ENCODE measurements at regions not wholly inside any gene's neighbourhood (a gene's known extent, or its start where the extent isn't known, plus 50 kb on each side); places are given as distances from the start of the nearest gene placed in this dataset.

DNA sequence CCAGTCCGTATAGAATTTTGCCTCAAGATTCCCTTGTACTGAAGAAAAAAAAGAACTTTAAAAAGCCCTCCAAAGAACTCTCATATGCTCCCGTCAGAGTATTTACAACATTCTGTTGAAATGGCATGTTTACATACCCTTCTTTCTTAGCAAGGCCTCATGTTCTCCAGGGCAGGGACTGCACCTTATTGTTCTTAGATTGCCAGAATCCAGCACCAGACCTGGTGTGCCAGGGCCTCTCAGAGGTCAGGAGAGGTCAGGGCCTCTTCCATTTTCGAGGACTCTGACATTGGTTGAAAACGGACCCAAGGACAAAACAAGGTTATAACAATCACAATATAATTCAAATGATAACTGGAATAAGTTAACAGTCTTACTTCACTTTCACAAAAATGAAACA, 78.2 kb downstream of the TNP1 start:
- Histone ChIP-seq H3K4me2 (ENCODE audit: low read depth, low read length, poor library complexity, severe bottlenecking) (no peak overlapping the region), H3K79me2 (ENCODE audit: low read length) (no peaks in the 10 kb centered on the region), H4K20me1 (ENCODE audit: insufficient read depth, low read depth, low read length) (no peaks in the 10 kb centered on the region), H3K27me3 (ENCODE audit: low read length) (no peaks in the 10 kb centered on the region), H3K9ac (ENCODE audit: low read length) (no peak overlapping the region), H3K9me2 (replicated peaks; ENCODE audit: insufficient read depth, low read length) (no peaks in the 10 kb centered on the region), H3K4me1 (ENCODE audit: low read length) (no peaks in the 10 kb centered on the region), H3K4me3 (ENCODE audit: low read length) (no peak overlapping the region), H3K9me3 (ENCODE audit: low read length) (no peaks in the 10 kb centered on the region), H2AFZ (ENCODE audit: low read length) (no peak overlapping the region), H3K27ac (ENCODE audit: low read length) (no peak overlapping the region), H3K36me3 (ENCODE audit: insufficient read depth, low read length) (no peaks in the 10 kb centered on the region)
- DNase-seq, result no peak

DNA sequence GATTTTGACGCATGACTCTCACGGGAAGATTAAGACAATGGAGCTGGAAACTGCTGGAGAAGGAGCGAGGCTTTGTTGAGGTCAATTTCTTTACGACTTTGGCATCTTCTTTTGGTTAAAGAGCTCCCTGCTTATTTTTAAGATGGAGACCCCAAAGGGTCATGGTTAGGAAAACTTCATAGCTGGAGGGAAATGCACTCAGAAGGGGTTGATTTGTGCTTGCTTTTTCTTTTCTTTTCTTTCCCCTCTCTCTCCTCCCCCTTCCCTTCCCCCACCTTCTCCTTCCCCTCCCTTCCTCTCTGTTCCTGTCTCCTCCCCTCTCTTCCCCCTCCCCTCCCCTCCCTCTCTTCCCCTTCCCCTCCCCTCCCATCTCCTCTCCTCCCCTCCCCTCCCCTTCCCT, 79.0 kb downstream of the TNP1 start:
- H3K79me2 ChIP-seq (ENCODE audit: low read length), result no peaks in the 10 kb centered on the region
- no peak overlapping the region for H2AFZ ChIP-seq (ENCODE audit: low read length)
- no peaks in the 10 kb centered on the region for H3K9me2 ChIP-seq (replicated peaks; ENCODE audit: insufficient read depth, low read length)
- H3K4me2 ChIP-seq (ENCODE audit: low read depth, low read length, poor library complexity, severe bottlenecking), result no peak overlapping the region
- no peak for DNase-seq
- H3K9me3 ChIP-seq (ENCODE audit: low read length), result no peaks in the 10 kb centered on the region
- H4K20me1 ChIP-seq (ENCODE audit: insufficient read depth, low read depth, low read length), result no peaks in the 10 kb centered on the region
- no peak overlapping the region for H3K9ac ChIP-seq (ENCODE audit: low read length)
- H3K36me3 ChIP-seq (ENCODE audit: insufficient read depth, low read length), result no peaks in the 10 kb centered on the region
- H3K4me3 ChIP-seq (ENCODE audit: low read length), result no peak overlapping the region
- H3K27me3 ChIP-seq (ENCODE audit: low read length), result no peaks in the 10 kb centered on the region
- no peak overlapping the region for H3K27ac ChIP-seq (ENCODE audit: low read length)
- no peaks in the 10 kb centered on the region for H3K4me1 ChIP-seq (ENCODE audit: low read length)

DNA sequence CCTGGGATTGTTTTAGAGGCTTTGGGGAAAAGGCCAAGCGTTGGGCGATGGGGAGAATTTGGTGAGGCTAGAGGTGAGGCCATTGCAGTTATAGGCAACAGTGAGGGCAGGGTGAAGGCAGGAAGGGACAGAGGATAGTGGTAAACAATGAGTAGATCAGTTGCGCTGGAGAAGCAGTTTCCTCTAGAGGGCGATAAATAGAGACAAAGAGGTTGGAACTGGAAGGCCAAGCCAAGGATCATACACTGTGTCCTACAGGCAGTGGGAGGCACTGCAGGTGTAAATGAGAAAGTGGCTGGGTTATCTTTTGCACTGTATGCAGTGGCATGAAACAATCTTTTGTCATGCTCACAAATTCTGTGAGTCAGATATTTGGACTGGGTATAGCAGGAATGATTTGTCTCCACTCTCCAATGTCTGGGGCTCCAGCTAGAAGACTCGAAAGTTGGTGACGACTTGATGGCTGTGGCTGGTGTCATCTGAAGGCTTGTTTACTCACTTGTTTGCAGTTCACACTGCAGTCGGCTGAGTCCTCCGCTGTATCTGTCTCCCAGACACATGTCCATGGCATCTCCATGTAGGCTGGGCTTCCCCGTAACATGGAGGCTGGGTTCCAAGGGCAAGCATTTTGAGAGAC, 82.1 kb downstream of the TNP1 start:
- Histone ChIP-seq H3K79me2 (ENCODE audit: low read length) (no peaks in the 10 kb centered on the region), H3K4me3 (ENCODE audit: low read length) (no peak overlapping the region), H3K4me1 (ENCODE audit: low read length) (no peaks in the 10 kb centered on the region), H4K20me1 (ENCODE audit: insufficient read depth, low read depth, low read length) (no peaks in the 10 kb centered on the region), H3K9me3 (ENCODE audit: low read length) (no peaks in the 10 kb centered on the region), H3K9ac (ENCODE audit: low read length) (no peak overlapping the region), H3K27ac (ENCODE audit: low read length) (no peak overlapping the region), H3K9me2 (replicated peaks; ENCODE audit: insufficient read depth, low read length) (no peaks in the 10 kb centered on the region), H3K4me2 (ENCODE audit: low read depth, low read length, poor library complexity, severe bottlenecking) (no peak overlapping the region), H2AFZ (ENCODE audit: low read length) (no peak overlapping the region), H3K27me3 (ENCODE audit: low read length) (no peaks in the 10 kb centered on the region), H3K36me3 (ENCODE audit: insufficient read depth, low read length) (no peaks in the 10 kb centered on the region)
- peak; percentile 88 for DNase-seq

DNA sequence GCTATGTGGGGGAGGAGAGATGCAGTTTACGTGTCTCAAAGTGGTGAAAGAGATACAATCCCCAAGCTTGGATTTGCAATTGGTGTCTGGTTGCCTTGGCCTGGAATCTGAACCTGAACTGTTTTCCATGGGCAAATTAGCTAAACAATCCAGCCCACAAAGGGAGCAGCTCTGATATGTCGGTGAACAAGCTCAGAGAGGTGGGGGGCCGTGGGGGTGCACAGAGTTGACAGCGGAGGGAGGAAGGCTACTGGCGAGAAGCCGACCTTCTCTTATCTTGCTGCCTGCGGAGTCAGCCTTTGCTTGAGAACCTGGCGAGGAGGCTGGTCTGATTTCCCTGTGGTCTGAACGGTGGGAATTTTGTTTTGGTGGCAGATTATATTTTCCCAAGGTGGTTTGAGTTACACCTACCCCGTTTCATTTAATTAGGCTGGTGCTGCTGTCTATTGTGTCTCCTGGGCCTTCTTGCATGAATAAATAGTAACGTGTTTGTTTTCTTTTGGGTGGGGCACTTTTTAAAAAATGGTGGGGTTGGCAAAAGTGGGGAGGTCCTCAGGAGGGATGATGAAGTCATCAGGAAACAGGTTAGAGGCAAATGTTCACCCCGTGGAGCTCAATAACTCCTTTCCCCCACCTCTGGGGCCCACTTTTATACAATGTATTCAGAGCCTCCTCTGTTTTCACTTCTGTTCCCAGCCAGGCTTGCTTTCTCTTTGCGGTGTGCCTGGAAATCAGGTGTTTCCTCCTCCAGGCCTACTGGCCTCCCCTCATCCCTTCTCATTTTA, 80.9 kb upstream of the IGFBP5 start:
- Histone ChIP-seq H3K4me3 (ENCODE audit: low read length) (no peak overlapping the region), H3K9me2 (replicated peaks; ENCODE audit: insufficient read depth, low read length) (no peaks in the 10 kb centered on the region), H3K79me2 (ENCODE audit: low read length) (no peaks in the 10 kb centered on the region), H3K9ac (ENCODE audit: low read length) (no peak overlapping the region), H3K27me3 (ENCODE audit: low read length) (no peaks in the 10 kb centered on the region), H2AFZ (ENCODE audit: low read length) (no peak overlapping the region), H3K9me3 (ENCODE audit: low read length) (no peaks in the 10 kb centered on the region), H3K27ac (ENCODE audit: low read length) (no peak overlapping the region), H3K4me2 (ENCODE audit: low read depth, low read length, poor library complexity, severe bottlenecking) (no peak overlapping the region), H3K4me1 (ENCODE audit: low read length) (no peaks in the 10 kb centered on the region), H3K36me3 (ENCODE audit: insufficient read depth, low read length) (no peaks in the 10 kb centered on the region), H4K20me1 (ENCODE audit: insufficient read depth, low read depth, low read length) (no peaks in the 10 kb centered on the region)
- no peak for DNase-seq

DNA sequence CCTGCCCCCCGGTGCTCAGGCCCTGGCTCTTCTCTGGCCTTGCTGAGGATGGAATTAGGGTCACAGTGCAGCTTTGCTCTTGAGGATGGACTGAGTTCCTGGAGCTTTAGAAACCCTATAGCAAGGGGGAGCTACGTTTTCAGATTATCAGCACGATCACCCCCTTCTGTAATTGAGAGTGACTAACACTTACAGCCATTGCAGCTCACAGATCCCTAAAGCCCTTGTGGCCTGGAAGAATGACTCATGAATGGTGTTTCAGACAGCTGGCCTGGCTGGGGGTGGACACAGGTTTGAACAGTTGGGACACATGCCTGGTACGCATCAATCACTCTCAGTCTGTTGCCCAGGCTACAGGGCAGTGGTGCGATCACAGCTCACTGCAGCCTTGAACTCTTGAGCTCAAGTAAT, 79.7 kb upstream of the IGFBP5 start:
- no peak overlapping the region for H2AFZ ChIP-seq (ENCODE audit: low read length)
- no peaks in the 10 kb centered on the region for H3K79me2 ChIP-seq (ENCODE audit: low read length)
- no peaks in the 10 kb centered on the region for H3K9me3 ChIP-seq (ENCODE audit: low read length)
- H3K27ac ChIP-seq (ENCODE audit: low read length), result no peak overlapping the region
- no peaks in the 10 kb centered on the region for H4K20me1 ChIP-seq (ENCODE audit: insufficient read depth, low read depth, low read length)
- no peaks in the 10 kb centered on the region for H3K36me3 ChIP-seq (ENCODE audit: insufficient read depth, low read length)
- no peaks in the 10 kb centered on the region for H3K4me1 ChIP-seq (ENCODE audit: low read length)
- DNase-seq, result no peak
- no peaks in the 10 kb centered on the region for H3K27me3 ChIP-seq (ENCODE audit: low read length)
- no peak overlapping the region for H3K4me2 ChIP-seq (ENCODE audit: low read depth, low read length, poor library complexity, severe bottlenecking)
- no peak overlapping the region for H3K4me3 ChIP-seq (ENCODE audit: low read length)
- H3K9ac ChIP-seq (ENCODE audit: low read length), result no peak overlapping the region
- H3K9me2 ChIP-seq (replicated peaks; ENCODE audit: insufficient read depth, low read length), result no peaks in the 10 kb centered on the region

DNA sequence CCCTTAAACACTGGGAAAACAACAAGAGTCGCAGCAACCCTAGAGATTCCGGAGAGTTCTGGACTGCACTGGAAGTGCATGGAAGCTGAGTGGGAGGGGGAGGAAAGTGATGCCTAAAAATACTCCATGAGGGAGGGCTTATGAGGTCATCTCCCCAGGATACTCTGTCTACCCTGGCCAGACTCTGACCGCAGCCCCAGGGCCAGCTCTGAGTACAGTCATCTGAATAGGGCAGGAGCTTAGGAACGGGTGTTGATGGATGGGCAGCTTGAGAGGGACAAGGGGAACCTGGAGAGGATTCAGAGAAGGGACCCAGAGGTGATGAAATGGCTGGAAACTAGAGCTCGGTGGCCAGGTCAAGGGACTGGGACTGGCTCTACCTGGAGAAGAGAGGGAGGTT, 79.3 kb upstream of the IGFBP5 start:
- no peaks in the 10 kb centered on the region for H3K9me2 ChIP-seq (replicated peaks; ENCODE audit: insufficient read depth, low read length)
- H3K27ac ChIP-seq (ENCODE audit: low read length), result no peak overlapping the region
- no peaks in the 10 kb centered on the region for H3K4me1 ChIP-seq (ENCODE audit: low read length)
- no peaks in the 10 kb centered on the region for H3K9me3 ChIP-seq (ENCODE audit: low read length)
- H3K4me3 ChIP-seq (ENCODE audit: low read length), result no peak overlapping the region
- DNase-seq, result no peak
- no peaks in the 10 kb centered on the region for H3K79me2 ChIP-seq (ENCODE audit: low read length)
- no peak overlapping the region for H2AFZ ChIP-seq (ENCODE audit: low read length)
- no peaks in the 10 kb centered on the region for H3K27me3 ChIP-seq (ENCODE audit: low read length)
- H3K36me3 ChIP-seq (ENCODE audit: insufficient read depth, low read length), result no peaks in the 10 kb centered on the region
- H3K4me2 ChIP-seq (ENCODE audit: low read depth, low read length, poor library complexity, severe bottlenecking), result no peak overlapping the region
- no peaks in the 10 kb centered on the region for H4K20me1 ChIP-seq (ENCODE audit: insufficient read depth, low read depth, low read length)
- H3K9ac ChIP-seq (ENCODE audit: low read length), result no peak overlapping the region

DNA sequence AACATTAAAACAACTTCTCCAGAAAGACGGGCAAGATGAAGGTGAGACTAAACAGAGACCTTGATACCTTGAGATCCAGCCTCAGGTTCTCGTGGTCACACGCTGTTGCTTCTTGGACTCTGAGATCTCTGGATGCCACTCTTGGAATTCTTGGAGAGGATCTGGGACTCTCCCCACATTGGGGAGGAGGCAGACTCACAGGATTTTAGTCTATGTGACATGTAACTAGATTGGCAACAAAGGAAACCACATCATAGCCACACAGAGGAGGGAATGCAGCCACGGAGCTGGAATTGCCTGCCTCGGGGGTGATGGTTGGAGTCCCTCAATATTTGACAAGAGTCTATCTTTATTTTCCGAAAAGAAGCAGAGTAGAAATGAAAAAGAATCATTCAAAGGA, 78.8 kb upstream of the IGFBP5 start:
- H4K20me1 ChIP-seq (ENCODE audit: insufficient read depth, low read depth, low read length), result no peaks in the 10 kb centered on the region
- no peak overlapping the region for H3K27ac ChIP-seq (ENCODE audit: low read length)
- H3K79me2 ChIP-seq (ENCODE audit: low read length), result no peaks in the 10 kb centered on the region
- H3K9me2 ChIP-seq (replicated peaks; ENCODE audit: insufficient read depth, low read length), result no peaks in the 10 kb centered on the region
- no peaks in the 10 kb centered on the region for H3K9me3 ChIP-seq (ENCODE audit: low read length)
- H3K9ac ChIP-seq (ENCODE audit: low read length), result no peak overlapping the region
- H3K4me1 ChIP-seq (ENCODE audit: low read length), result no peaks in the 10 kb centered on the region
- H3K4me2 ChIP-seq (ENCODE audit: low read depth, low read length, poor library complexity, severe bottlenecking), result no peak overlapping the region
- no peaks in the 10 kb centered on the region for H3K27me3 ChIP-seq (ENCODE audit: low read length)
- no peaks in the 10 kb centered on the region for H3K36me3 ChIP-seq (ENCODE audit: insufficient read depth, low read length)
- no peak overlapping the region for H2AFZ ChIP-seq (ENCODE audit: low read length)
- H3K4me3 ChIP-seq (ENCODE audit: low read length), result no peak overlapping the region
- no peak for DNase-seq

DNA sequence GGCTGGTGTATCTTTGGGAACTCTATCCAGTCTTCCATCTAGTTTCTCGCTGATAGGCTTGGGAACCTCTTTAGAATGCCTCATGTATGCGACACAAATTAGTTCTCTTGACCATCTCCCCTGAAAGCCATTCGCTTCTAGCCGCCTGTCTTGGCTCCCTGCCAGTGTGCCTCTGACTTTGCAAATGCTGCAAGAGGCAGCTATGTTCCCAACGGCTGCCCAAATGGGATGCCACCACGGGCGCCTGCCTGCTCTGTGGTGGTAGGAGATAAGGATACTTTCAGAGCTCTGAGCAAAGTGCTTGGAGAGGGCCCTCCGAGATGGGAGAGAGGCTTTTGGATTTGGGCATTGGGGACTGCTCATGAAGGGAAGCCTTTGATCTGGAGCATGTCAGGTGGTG, 77.7 kb upstream of the IGFBP5 start:
- Histone ChIP-seq H4K20me1 (ENCODE audit: insufficient read depth, low read depth, low read length) (no peaks in the 10 kb centered on the region), H3K9me2 (replicated peaks; ENCODE audit: insufficient read depth, low read length) (no peaks in the 10 kb centered on the region), H3K4me2 (ENCODE audit: low read depth, low read length, poor library complexity, severe bottlenecking) (no peak overlapping the region), H2AFZ (ENCODE audit: low read length) (no peak overlapping the region), H3K79me2 (ENCODE audit: low read length) (no peaks in the 10 kb centered on the region), H3K4me3 (ENCODE audit: low read length) (no peak overlapping the region), H3K27me3 (ENCODE audit: low read length) (no peaks in the 10 kb centered on the region), H3K36me3 (ENCODE audit: insufficient read depth, low read length) (no peaks in the 10 kb centered on the region), H3K27ac (ENCODE audit: low read length) (no peak overlapping the region), H3K9ac (ENCODE audit: low read length) (no peak overlapping the region), H3K4me1 (ENCODE audit: low read length) (no peaks in the 10 kb centered on the region), H3K9me3 (ENCODE audit: low read length) (no peaks in the 10 kb centered on the region)
- DNase-seq, result no peak
